Esophagus squamous epithelium (tissue), 4 donors: ENCODE measurements at regions not wholly inside any gene's neighbourhood (a gene's known extent, or its start where the extent isn't known, plus 50 kb on each side); places are given as distances from the start of the nearest gene placed in this dataset.

Experiments used
- CTCF ChIP-seq, 6 experiments: fragments of 450-650 bp in 4 of 6; fragments of 200-600 bp in 2 of 6; sonication (generic) in 2 of 6; IDR thresholded peaks; one replicate each; pipeline ENCODE4 v1.5.1; 2016 to 2019; ENCODE audit warnings: antibody characterized with exemption in 6 of 6, mild to moderate bottlenecking in 4 of 6, moderate library complexity in 4 of 6
- POLR2A ChIP-seq, 4 donors: fragments of 450-650 bp; IDR thresholded peaks; one replicate each; pipeline ENCODE4 v1.6.1; 2017; ENCODE audit warnings: antibody characterized with exemption in 4 of 4, mild to moderate bottlenecking in 4 of 4, moderate library complexity in 3 of 4

DNA sequence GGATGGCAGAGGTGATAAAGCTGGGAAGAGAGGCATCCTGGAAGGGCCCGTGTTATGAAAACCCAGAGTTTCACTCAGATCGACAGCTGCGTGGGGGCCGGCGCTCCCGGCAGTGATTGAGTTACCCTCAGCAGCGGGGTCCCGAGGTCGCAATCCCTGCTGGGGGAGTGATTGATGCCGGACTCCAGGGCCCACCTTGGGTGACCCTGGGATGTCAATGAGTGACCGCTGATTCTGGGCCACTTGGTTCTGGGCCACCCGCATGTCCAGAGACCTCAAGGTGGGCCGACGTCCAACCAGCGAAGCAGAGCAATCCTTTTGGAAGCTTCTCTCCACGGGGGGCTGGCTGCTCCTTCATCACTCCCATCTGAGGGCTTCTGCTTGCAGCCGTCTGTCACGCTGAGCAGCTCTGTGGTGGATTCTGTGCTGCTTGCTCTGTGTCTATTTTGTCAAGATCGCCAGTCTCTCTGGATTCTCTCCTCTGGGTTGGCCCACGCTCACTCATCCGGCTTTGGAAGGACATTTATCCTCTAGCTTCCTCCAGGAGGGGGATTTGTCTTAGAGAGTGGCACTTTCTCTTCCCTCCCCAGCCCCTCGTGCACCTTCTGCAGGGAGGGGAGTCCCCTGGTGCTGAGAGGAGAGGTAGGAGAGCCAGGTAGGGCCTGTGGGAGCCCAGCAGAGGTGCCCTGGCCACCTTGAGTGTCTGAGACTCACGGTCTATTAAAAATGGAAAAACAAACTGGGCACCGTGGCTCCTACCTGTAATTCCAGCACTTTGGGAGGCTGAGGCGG, 110.9 kb upstream of the C1orf174 start:
- TF ChIP-seq CTCF (IDR thresholded peaks at IDR 0.05) (no peak), POLR2A (IDR thresholded peaks at IDR 0.05) (no peak)
